H1 (cell line): ENCODE measurements at regions not wholly inside any gene's neighbourhood (a gene's known extent, or its start where the extent isn't known, plus 50 kb on each side); places are given as distances from the start of the nearest gene placed in this dataset.

Experiments used
- CTCF ChIA-PET: fragments of 300-600 bp; sonication (Branson Sonifier 250); formaldehyde crosslinking; loops from one replicate; lab custom pipeline; 2021; ENCODE audit not compliant: partially characterized antibody; lab: Charles Lee
- POLR2A ChIA-PET: fragments of 300-600 bp; sonication (Branson Sonifier 250); formaldehyde crosslinking; loops from one replicate; lab custom pipeline; 2021; ENCODE audit warnings: inconsistent platforms; ENCODE audit not compliant: partially characterized antibody; lab: Charles Lee
- DNase-seq, 2 experiments: peaks; one replicate each; pipeline versions ENCODE4 v3.0.0 to v3.0.0-alpha.2; 2010 to 2022; ENCODE audit warnings: low spot score in 2 of 2, low read depth in 1 of 2, mixed read lengths in 1 of 2
- FAIRE-seq: peaks from 2 replicates; lab custom pipeline; 2011; peaks lifted over from hg19 to GRCh38; lab: Jason Lieb, UNC
- H2AFZ ChIP-seq: 2 replicates; pipeline ENCODE4 v1.8.1; 2012; ENCODE audit warnings: low read length, inconsistent platforms
- H2AK5ac ChIP-seq: 2 replicates; pipeline ENCODE4 v1.6.1; 2013; ENCODE audit warnings: low read depth, low read length
- H2BK120ac ChIP-seq: replicated peaks from 2 replicates; pipeline ENCODE3; 2013; ENCODE audit warnings: low read depth, low read length, inconsistent platforms
- H2BK12ac ChIP-seq: 2 replicates; pipeline ENCODE4 v1.6.1; 2013; ENCODE audit warnings: low read depth, low read length
- H2BK15ac ChIP-seq: 2 replicates; pipeline ENCODE4 v1.6.1; 2013; ENCODE audit warnings: low read length
- H2BK20ac ChIP-seq: 2 replicates; pipeline ENCODE4 v1.6.1; 2013; ENCODE audit warnings: low read length
- H2BK5ac ChIP-seq: 2 replicates; pipeline ENCODE4 v1.6.1; 2013; ENCODE audit warnings: low read depth, low read length
- H3K14ac ChIP-seq: 2 replicates; pipeline ENCODE4 v1.6.1; 2013; ENCODE audit warnings: inconsistent platforms; ENCODE audit not compliant: insufficient read length
- H3K18ac ChIP-seq: 2 replicates; pipeline ENCODE4 v1.6.1; 2013; ENCODE audit warnings: low read length; ENCODE audit errors: extremely low read depth
- H3K23ac ChIP-seq: 2 replicates; pipeline ENCODE4 v1.6.1; 2013; ENCODE audit warnings: inconsistent platforms; ENCODE audit not compliant: insufficient read length
- H3K23me2 ChIP-seq: 2 replicates; pipeline ENCODE4 v1.6.1; 2013; ENCODE audit warnings: low read depth, low read length
- H3K27ac ChIP-seq: 2 replicates; pipeline ENCODE4 v1.6.1; 2011; ENCODE audit warnings: low read depth, low read length, inconsistent platforms
- H3K27me3 ChIP-seq, 4 experiments: replicated peaks in 1 of 4; 1 replicate in 1 of 4; 2 replicates in 3 of 4; pipeline versions ENCODE4 v1.6.1 to v1.8.1; 2011 to 2013; ENCODE audit warnings: low read length in 3 of 4, mild to moderate bottlenecking in 3 of 4, inconsistent platforms in 2 of 4, mixed read lengths in 2 of 4, moderate library complexity in 1 of 4; ENCODE audit not compliant: control insufficient read depth in 3 of 4, insufficient read depth in 3 of 4; ENCODE audit errors: extremely low read depth in 1 of 4
- H3K36me3 ChIP-seq, 4 experiments: 2 replicates each; pipeline versions ENCODE4 v1.6.1 to v1.8.1; 2011 to 2013; ENCODE audit warnings: mild to moderate bottlenecking in 4 of 4, low read length in 3 of 4, moderate library complexity in 2 of 4, control low read depth in 1 of 4, inconsistent platforms in 1 of 4; ENCODE audit not compliant: insufficient read depth in 4 of 4, control insufficient read depth in 2 of 4
- H3K4ac ChIP-seq: replicated peaks from 2 replicates; pipeline ENCODE3; 2013; ENCODE audit warnings: low read length, low read depth, mixed read lengths, inconsistent platforms; ENCODE audit not compliant: insufficient read length
- H3K4me1 ChIP-seq, 4 experiments: replicated peaks in 1 of 4; 1 replicate in 1 of 4; 2 replicates in 3 of 4; pipeline versions ENCODE4 v1.6.1 to v1.8.1; 2011 to 2013; ENCODE audit warnings: low read length in 3 of 4, inconsistent platforms in 2 of 4, mixed read lengths in 1 of 4; ENCODE audit not compliant: insufficient read depth in 4 of 4, control insufficient read depth in 3 of 4
- H3K4me2 ChIP-seq, 2 experiments: 2 replicates each; pipeline versions ENCODE4 v1.6.1 to v1.8.1; 2011 to 2013; ENCODE audit warnings: low read depth in 2 of 2, low read length in 2 of 2, control low read depth in 1 of 2, inconsistent platforms in 1 of 2, mild to moderate bottlenecking in 1 of 2; ENCODE audit not compliant: insufficient read depth in 1 of 2
- H3K4me3 ChIP-seq, 4 experiments: fragments of 200-600, 300-600 bp in 1 of 4; sonication (generic), shearing (Covaris generic), sonication (Bioruptor Twin) in 1 of 4; 2 replicates each; pipeline versions ENCODE4 v1.5.1 to v1.8.1; 2011 to 2016; ENCODE audit warnings: low read length in 4 of 4, low read depth in 3 of 4, control low read depth in 2 of 4, inconsistent platforms in 2 of 4, mild to moderate bottlenecking in 2 of 4, mixed read lengths in 1 of 4, moderate library complexity in 1 of 4; ENCODE audit not compliant: insufficient read depth in 2 of 4; ENCODE audit errors: extremely low read depth in 1 of 4
- H3K56ac ChIP-seq: replicated peaks from 2 replicates; pipeline ENCODE3; 2013; ENCODE audit warnings: low read depth, mild to moderate bottlenecking, mixed read lengths, low read length, inconsistent platforms; ENCODE audit not compliant: insufficient read length
- H3K79me1 ChIP-seq: 2 replicates; pipeline ENCODE4 v1.6.1; 2013; ENCODE audit warnings: low read depth, low read length, control low read depth
- H3K79me2 ChIP-seq, 2 experiments: 2 replicates each; pipeline versions ENCODE4 v1.6.1 to v1.8.1; 2012 to 2013; ENCODE audit warnings: low read length in 2 of 2, mild to moderate bottlenecking in 2 of 2, inconsistent platforms in 1 of 2; ENCODE audit not compliant: insufficient read depth in 2 of 2, control insufficient read depth in 1 of 2
- H3K9ac ChIP-seq, 4 experiments: replicated peaks in 1 of 4; 1 replicate in 1 of 4; 2 replicates in 3 of 4; pipeline versions ENCODE4 v1.6.1 to v1.8.1; 2011 to 2013; ENCODE audit warnings: low read depth in 3 of 4, low read length in 3 of 4, control low read depth in 2 of 4, mild to moderate bottlenecking in 2 of 4, moderate library complexity in 2 of 4, inconsistent platforms in 1 of 4; ENCODE audit errors: extremely low read depth in 1 of 4
- H3K9me3 ChIP-seq, 2 experiments: 2 replicates each; pipeline versions ENCODE4 v1.6.1 to v1.8.1; 2012 to 2013; ENCODE audit warnings: mild to moderate bottlenecking in 2 of 2, moderate library complexity in 2 of 2, control low read depth in 1 of 2, inconsistent platforms in 1 of 2, low read depth in 1 of 2, low read length in 1 of 2, mixed read lengths in 1 of 2; ENCODE audit not compliant: insufficient read depth in 2 of 2
- H4K20me1 ChIP-seq, 2 experiments: replicated peaks in 1 of 2; 2 replicates each; pipeline versions ENCODE3 to v1.8.1; 2011 to 2013; ENCODE audit warnings: inconsistent platforms in 2 of 2, low read length in 2 of 2, mild to moderate bottlenecking in 1 of 2; ENCODE audit not compliant: insufficient read depth in 2 of 2, control insufficient read depth in 1 of 2
- H4K5ac ChIP-seq: 2 replicates; pipeline ENCODE4 v1.6.1; 2013; ENCODE audit warnings: low read length, low read depth, mixed read lengths, inconsistent platforms; ENCODE audit not compliant: insufficient read length
- H4K8ac ChIP-seq: 2 replicates; pipeline ENCODE4 v1.8.0; 2013; ENCODE audit warnings: mild to moderate bottlenecking, moderate library complexity, low read length, inconsistent platforms; ENCODE audit not compliant: insufficient read depth; ENCODE audit errors: extremely low read depth
- H4K91ac ChIP-seq: replicated peaks from 2 replicates; pipeline ENCODE3; 2013; ENCODE audit warnings: low read length, mixed read lengths, inconsistent platforms; ENCODE audit not compliant: insufficient read length
- CHD1 ChIP-seq: IDR thresholded peaks from 2 replicates; pipeline ENCODE4 v1.6.1; 2012; ENCODE audit warnings: low read depth, low read length, improper control_type of control experiment
- EGR1 ChIP-seq: IDR thresholded peaks from 2 replicates; pipeline ENCODE4 v1.6.1; 2011; ENCODE audit warnings: low read depth, low read length, borderline replicate concordance
- EZH2 ChIP-seq: fragments of 200-600 bp; sonication (generic); IDR thresholded peaks from 2 replicates; pipeline ENCODE4 v1.7.1; 2012; ENCODE audit warnings: low read depth, mild to moderate bottlenecking, moderate library complexity, low read length, inconsistent platforms; ENCODE audit not compliant: severe bottlenecking
- KDM4A ChIP-seq: IDR thresholded peaks from one replicate; pipeline ENCODE4 v1.7.1; 2012; ENCODE audit warnings: low read depth, mild to moderate bottlenecking, moderate library complexity, low read length, inconsistent platforms; ENCODE audit not compliant: severe bottlenecking
- SIRT6 ChIP-seq: IDR thresholded peaks from one replicate; pipeline ENCODE4 v1.7.1; 2012; ENCODE audit warnings: low read length, inconsistent platforms
- SP2 ChIP-seq: IDR thresholded peaks from 2 replicates; pipeline ENCODE4 v1.6.1; 2012; ENCODE audit warnings: mild to moderate bottlenecking, low read length, inconsistent platforms
- WGBS, 2 experiments: shearing (Covaris generic) in 1 of 2; methylation state at CpG; one replicate each; pipeline versions ENCODE4 v1.1.6 to v1.1.7; 2013 to 2015; ENCODE audit warnings: low lambda C conversion rate in 2 of 2, mixed read lengths in 2 of 2, inconsistent platforms in 1 of 2, low coverage in 1 of 2, missing lambda C conversion rate in 1 of 2; ENCODE audit not compliant: insufficient replicate concordance in 2 of 2, insufficient coverage in 1 of 2, insufficient read length in 1 of 2; ENCODE audit errors: extremely low coverage in 1 of 2, missing lambda C conversion rate in 1 of 2; 5-methylcytosine and 5-hydroxymethylcytosine counted together
- TF ChIP-seq, protein P1 (sequence below): IDR thresholded peaks from 2 replicates; pipeline ENCODE4 v1.6.1; 2012; ENCODE audit warnings: inconsistent platforms

DNA sequence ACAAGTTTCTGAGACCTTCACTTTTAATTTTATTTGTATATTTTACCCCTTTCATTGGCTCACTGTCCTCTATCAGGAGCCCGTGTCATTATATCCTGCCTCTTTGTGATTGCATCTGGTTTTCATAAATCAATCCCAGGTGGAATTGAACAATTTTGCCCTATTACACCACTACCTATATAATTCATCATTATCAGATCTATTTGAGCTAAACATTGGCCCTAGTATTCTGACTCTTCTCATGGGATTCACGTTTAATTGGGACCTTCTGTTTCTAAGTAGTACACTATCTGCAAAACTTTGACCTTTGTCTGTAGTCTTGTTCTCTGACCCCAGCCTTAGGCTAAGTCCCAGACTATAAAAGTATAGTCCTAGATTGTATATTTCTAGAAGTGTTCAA, 114.1 kb downstream of the FAT4 start:
- no peak overlapping the region for H4K5ac ChIP-seq
- H3K4ac ChIP-seq = no peak overlapping the region
- H2BK15ac ChIP-seq = no peak overlapping the region
- H3K23me2 ChIP-seq = no peaks in the 10 kb centered on the region
- H3K14ac ChIP-seq = no peak overlapping the region
- no peak overlapping the region for H2BK12ac ChIP-seq
- H2BK5ac ChIP-seq = no peak overlapping the region
- no peaks in the 10 kb centered on the region for H3K79me2 ChIP-seq
- H3K36me3 ChIP-seq = peaks cover 0 to 2% (median 0%) of the 10 kb centered on the region in 4 experiments; a peak in 1 of 8 replicates
- WGBS, 2 experiments = 83% methylated on average over 2 of the region's 2 CpGs; no CpG with 5 or more reads in 1 of the 2 experiments
- H3K79me1 ChIP-seq = no peaks in the 10 kb centered on the region
- H2BK20ac ChIP-seq = no peak overlapping the region
- FAIRE-seq = no peak
- no peak overlapping the region for H3K4me3 ChIP-seq
- H2AK5ac ChIP-seq = no peak overlapping the region
- no peak overlapping the region for H2AFZ ChIP-seq
- no peak overlapping the region for H3K4me2 ChIP-seq
- no peak overlapping the region for H3K23ac ChIP-seq
- H3K4me1 ChIP-seq = 0 out of 7 replicates have a peak, but pooled peaks cover 0 to 2% (median 0%) of the 10 kb centered on the region in 4 experiments
- no peak overlapping the region for H3K9ac ChIP-seq
- H4K8ac ChIP-seq = no peak overlapping the region
- no peak overlapping the region for H3K18ac ChIP-seq
- no peak overlapping the region for H3K27ac ChIP-seq
- H3K27me3 ChIP-seq = no peaks in the 10 kb centered on the region
- DNase-seq = no peak
- H2BK120ac ChIP-seq = no peak overlapping the region
- H3K9me3 ChIP-seq = no peaks in the 10 kb centered on the region
- H4K20me1 ChIP-seq = no peaks in the 10 kb centered on the region
- H3K56ac ChIP-seq = no peak overlapping the region
- ChIA-PET CTCF (interaction anchor here (0.6 kb wide), 1 partner anchor 9 kb away, joined by 3 read pairs; no protein-coding TSS in a partner anchor), POLR2A (no interaction called here)
- no peak overlapping the region for H4K91ac ChIP-seq
- TF ChIP-seq SP2 (no peak), EZH2 (no peak), KDM4A (no peak), CHD1 (no peak), EGR1 (no peak), SIRT6 (no peak)
- TF ChIP-seq, protein P1, sequence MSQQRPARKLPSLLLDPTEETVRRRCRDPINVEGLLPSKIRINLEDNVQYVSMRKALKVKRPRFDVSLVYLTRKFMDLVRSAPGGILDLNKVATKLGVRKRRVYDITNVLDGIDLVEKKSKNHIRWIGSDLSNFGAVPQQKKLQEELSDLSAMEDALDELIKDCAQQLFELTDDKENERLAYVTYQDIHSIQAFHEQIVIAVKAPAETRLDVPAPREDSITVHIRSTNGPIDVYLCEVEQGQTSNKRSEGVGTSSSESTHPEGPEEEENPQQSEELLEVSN = no peak
